ENCODE measurements at regions not wholly inside any gene's neighbourhood (a gene's known extent, or its start where the extent isn't known, plus 50 kb on each side); places are given as distances from the start of the nearest gene placed in this dataset.

- Histone ChIP-seq H3K4me3 (replicated peaks in 1 of 3; ENCODE audit: low read depth in 2 of 3, low read length in 3 of 3) (no peak overlapping the region), H3K27ac (ENCODE audit: low read depth in 1 of 2, low read length in 2 of 2) (no peak overlapping the region), H3K4me1 (ENCODE audit: control insufficient read depth in 1 of 2, insufficient read depth in 2 of 2, low read length in 2 of 2) (no peaks in the 10 kb centered on the region), H4K20me1 (ENCODE audit: insufficient read depth, low read length) (no peaks in the 10 kb centered on the region), H3K4me2 (replicated peaks; ENCODE audit: extremely low read depth, low read length, poor library complexity, severe bottlenecking) (no peak overlapping the region), H3K36me3 (replicated peaks in 1 of 2; ENCODE audit: control insufficient read depth in 1 of 2, insufficient read depth in 2 of 2, low read length in 2 of 2) (no peaks in the 10 kb centered on the region), H2AFZ (ENCODE audit: insufficient read depth, low read depth, low read length, poor library complexity, severe bottlenecking) (no peak overlapping the region), H3K79me2 (ENCODE audit: insufficient read depth, low read length) (no peaks in the 10 kb centered on the region), H3K9ac (ENCODE audit: insufficient read depth, low read length, poor library complexity, severe bottlenecking) (no peak overlapping the region), H3K9me3 (replicated peaks in 1 of 2; ENCODE audit: control insufficient read depth in 1 of 2, insufficient read depth in 1 of 2, low read length in 2 of 2) (peaks cover 0 to 7% of the 10 kb centered on the region in 2 donors), H3K27me3 (ENCODE audit: control insufficient read depth in 2 of 2, insufficient read depth in 2 of 2, low read length in 2 of 2) (no peaks in the 10 kb centered on the region)
- Mint-ChIP-seq H3K27me3 (ENCODE audit: low read depth in 3 of 3) (no peaks in the 10 kb centered on the region), H3K36me3 (no peaks in the 10 kb centered on the region), H3K4me1 (no peaks in the 10 kb centered on the region), H3K9me3 (peaks cover 2 to 14% (median 5%) of the 10 kb centered on the region in 7 donors), H3K4me3 (no peak overlapping the region), H3K27ac (no peak overlapping the region)
- intact Hi-C loops (cut with micrococcal nuclease): no loop called here
- no peak for DNase-seq
- no CpG with 5 or more reads among the region's 1 CpG for WGBS (ENCODE audit: insufficient coverage)
- no peak for TF ChIP-seq CTCF (IDR thresholded peaks at IDR 0.05)
These were observed 754.7 kb downstream of the DHX35 start for GRCh38 chr20:39716796-39717341.

- H2AFZ ChIP-seq (ENCODE audit: insufficient read depth, low read depth, low read length, poor library complexity, severe bottlenecking): no peak overlapping the region
- no peaks in the 10 kb centered on the region for H3K79me2 ChIP-seq (ENCODE audit: insufficient read depth, low read length)
- no peak for TF ChIP-seq CTCF (IDR thresholded peaks at IDR 0.05)
- no peaks in the 10 kb centered on the region for H3K4me1 ChIP-seq (ENCODE audit: control insufficient read depth in 1 of 2, insufficient read depth in 2 of 2, low read length in 2 of 2)
- Mint-ChIP-seq H3K27me3 (ENCODE audit: low read depth in 3 of 3) (no peaks in the 10 kb centered on the region), H3K4me3 (no peak overlapping the region), H3K9me3 (peaks cover 2 to 7% (median 4%) of the 10 kb centered on the region in 7 donors), H3K4me1 (no peaks in the 10 kb centered on the region), H3K27ac (no peak overlapping the region), H3K36me3 (no peaks in the 10 kb centered on the region)
- no peaks in the 10 kb centered on the region for H3K36me3 ChIP-seq (replicated peaks in 1 of 2; ENCODE audit: control insufficient read depth in 1 of 2, insufficient read depth in 2 of 2, low read length in 2 of 2)
- no peak for DNase-seq
- intact Hi-C loops (cut with micrococcal nuclease): no loop called here
- H3K9ac ChIP-seq (ENCODE audit: insufficient read depth, low read length, poor library complexity, severe bottlenecking): no peak overlapping the region
- H3K9me3 ChIP-seq (replicated peaks in 1 of 2; ENCODE audit: control insufficient read depth in 1 of 2, insufficient read depth in 1 of 2, low read length in 2 of 2): no peaks in the 10 kb centered on the region
- H3K4me2 ChIP-seq (replicated peaks; ENCODE audit: extremely low read depth, low read length, poor library complexity, severe bottlenecking): no peak overlapping the region
- H3K27ac ChIP-seq (ENCODE audit: low read depth in 1 of 2, low read length in 2 of 2): no peak overlapping the region
- H3K27me3 ChIP-seq (ENCODE audit: control insufficient read depth in 2 of 2, insufficient read depth in 2 of 2, low read length in 2 of 2): no peaks in the 10 kb centered on the region
- no peak overlapping the region for H3K4me3 ChIP-seq (replicated peaks in 1 of 3; ENCODE audit: low read depth in 2 of 3, low read length in 3 of 3)
- 87% methylated on average over 4 of the region's 4 CpGs for WGBS (ENCODE audit: insufficient coverage)
- H4K20me1 ChIP-seq (ENCODE audit: insufficient read depth, low read length): no peaks in the 10 kb centered on the region
These were observed 751.1 kb downstream of the DHX35 start for GRCh38 chr20:39713076-39713840.
